Ishikawa (cell line): ENCODE measurements at regions not wholly inside any gene's neighbourhood (a gene's known extent, or its start where the extent isn't known, plus 50 kb on each side); places are given as distances from the start of the nearest gene placed in this dataset.

Experiments
- CEBPB ChIP-seq: IDR thresholded peaks from 2 replicates; pipeline ENCODE4 v1.6.1; 2012
- CREB1 ChIP-seq: IDR thresholded peaks from 2 replicates; pipeline ENCODE4 v1.6.1; 2012; ENCODE audit warnings: low read depth
- EP300 ChIP-seq: IDR thresholded peaks from 2 replicates; pipeline ENCODE4 v1.6.1; 2012; ENCODE audit warnings: borderline replicate concordance
- FOXM1 ChIP-seq: IDR thresholded peaks from 2 replicates; pipeline ENCODE4 v1.6.1; 2012; ENCODE audit warnings: low read depth, borderline replicate concordance
- TEAD4 ChIP-seq: IDR thresholded peaks from 2 replicates; pipeline ENCODE4 v1.6.1; 2012
- YY1 ChIP-seq: IDR thresholded peaks from 2 replicates; pipeline ENCODE4 v1.6.1; 2012; ENCODE audit warnings: low read depth
- ZBTB7A ChIP-seq: IDR thresholded peaks from 2 replicates; pipeline ENCODE4 v1.6.1; 2012; ENCODE audit warnings: low read depth
- TF ChIP-seq, protein P1 (sequence below): IDR thresholded peaks from 2 replicates; pipeline ENCODE4 v1.6.1; 2012; ENCODE audit warnings: low read depth, mild to moderate bottlenecking
- TF ChIP-seq, protein P2 (sequence below): IDR thresholded peaks from 2 replicates; pipeline ENCODE4 v1.6.1; 2012
- TF ChIP-seq, protein P3 (sequence below): IDR thresholded peaks from 2 replicates; pipeline ENCODE4 v1.6.1; 2012

DNA sequence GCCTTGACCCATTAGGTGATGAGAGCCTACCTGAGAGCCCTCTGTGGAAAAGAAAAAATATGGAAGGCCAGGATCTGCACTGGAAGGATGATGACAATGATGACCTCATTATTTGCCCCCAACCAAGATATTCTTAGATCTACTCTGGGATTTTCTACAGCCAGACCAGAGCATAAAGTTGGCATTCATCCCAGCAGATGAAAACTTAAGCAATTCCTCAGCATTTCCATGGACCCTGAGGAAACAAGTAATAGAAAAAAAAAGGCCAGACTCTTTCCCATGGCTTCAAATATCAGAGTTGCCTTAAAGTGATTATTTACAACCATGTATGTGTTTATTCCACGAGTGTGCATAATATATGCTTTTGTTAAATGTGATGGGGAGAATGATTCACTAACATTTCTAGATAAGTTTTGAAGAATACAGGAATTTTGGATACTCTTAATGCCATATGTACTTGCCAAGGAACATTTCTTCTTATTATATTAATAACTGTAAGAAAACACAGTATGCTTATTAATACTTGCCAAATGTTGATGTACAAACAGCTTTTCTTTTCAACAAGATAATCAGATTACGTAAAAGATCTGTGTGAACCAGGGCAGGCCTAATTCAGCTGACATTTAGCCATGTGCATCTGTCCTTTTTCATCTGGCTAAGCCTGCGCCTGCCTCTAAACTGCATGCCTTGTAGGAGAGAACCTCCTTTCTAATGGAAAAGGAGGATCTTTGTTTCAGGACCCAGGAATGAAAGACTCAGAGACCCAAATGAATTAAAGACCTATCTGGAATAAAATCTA, 94.8 kb downstream of the ARRDC3 start:
- TF ChIP-seq, protein P1, sequence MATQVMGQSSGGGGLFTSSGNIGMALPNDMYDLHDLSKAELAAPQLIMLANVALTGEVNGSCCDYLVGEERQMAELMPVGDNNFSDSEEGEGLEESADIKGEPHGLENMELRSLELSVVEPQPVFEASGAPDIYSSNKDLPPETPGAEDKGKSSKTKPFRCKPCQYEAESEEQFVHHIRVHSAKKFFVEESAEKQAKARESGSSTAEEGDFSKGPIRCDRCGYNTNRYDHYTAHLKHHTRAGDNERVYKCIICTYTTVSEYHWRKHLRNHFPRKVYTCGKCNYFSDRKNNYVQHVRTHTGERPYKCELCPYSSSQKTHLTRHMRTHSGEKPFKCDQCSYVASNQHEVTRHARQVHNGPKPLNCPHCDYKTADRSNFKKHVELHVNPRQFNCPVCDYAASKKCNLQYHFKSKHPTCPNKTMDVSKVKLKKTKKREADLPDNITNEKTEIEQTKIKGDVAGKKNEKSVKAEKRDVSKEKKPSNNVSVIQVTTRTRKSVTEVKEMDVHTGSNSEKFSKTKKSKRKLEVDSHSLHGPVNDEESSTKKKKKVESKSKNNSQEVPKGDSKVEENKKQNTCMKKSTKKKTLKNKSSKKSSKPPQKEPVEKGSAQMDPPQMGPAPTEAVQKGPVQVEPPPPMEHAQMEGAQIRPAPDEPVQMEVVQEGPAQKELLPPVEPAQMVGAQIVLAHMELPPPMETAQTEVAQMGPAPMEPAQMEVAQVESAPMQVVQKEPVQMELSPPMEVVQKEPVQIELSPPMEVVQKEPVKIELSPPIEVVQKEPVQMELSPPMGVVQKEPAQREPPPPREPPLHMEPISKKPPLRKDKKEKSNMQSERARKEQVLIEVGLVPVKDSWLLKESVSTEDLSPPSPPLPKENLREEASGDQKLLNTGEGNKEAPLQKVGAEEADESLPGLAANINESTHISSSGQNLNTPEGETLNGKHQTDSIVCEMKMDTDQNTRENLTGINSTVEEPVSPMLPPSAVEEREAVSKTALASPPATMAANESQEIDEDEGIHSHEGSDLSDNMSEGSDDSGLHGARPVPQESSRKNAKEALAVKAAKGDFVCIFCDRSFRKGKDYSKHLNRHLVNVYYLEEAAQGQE: no peak
- TF ChIP-seq YY1 (no peak), TEAD4 (no peak), FOXM1 (no peak), ZBTB7A (no peak), CEBPB (no peak), CREB1 (no peak), EP300 (no peak)
- TF ChIP-seq, protein P2, sequence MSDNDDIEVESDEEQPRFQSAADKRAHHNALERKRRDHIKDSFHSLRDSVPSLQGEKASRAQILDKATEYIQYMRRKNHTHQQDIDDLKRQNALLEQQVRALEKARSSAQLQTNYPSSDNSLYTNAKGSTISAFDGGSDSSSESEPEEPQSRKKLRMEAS: no peak
- TF ChIP-seq, protein P3, sequence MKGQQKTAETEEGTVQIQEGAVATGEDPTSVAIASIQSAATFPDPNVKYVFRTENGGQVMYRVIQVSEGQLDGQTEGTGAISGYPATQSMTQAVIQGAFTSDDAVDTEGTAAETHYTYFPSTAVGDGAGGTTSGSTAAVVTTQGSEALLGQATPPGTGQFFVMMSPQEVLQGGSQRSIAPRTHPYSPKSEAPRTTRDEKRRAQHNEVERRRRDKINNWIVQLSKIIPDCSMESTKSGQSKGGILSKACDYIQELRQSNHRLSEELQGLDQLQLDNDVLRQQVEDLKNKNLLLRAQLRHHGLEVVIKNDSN: no peak
